ENCODE measurements at regions not wholly inside any gene's neighbourhood (a gene's known extent, or its start where the extent isn't known, plus 50 kb on each side); places are given as distances from the start of the nearest gene placed in this dataset.

DNA sequence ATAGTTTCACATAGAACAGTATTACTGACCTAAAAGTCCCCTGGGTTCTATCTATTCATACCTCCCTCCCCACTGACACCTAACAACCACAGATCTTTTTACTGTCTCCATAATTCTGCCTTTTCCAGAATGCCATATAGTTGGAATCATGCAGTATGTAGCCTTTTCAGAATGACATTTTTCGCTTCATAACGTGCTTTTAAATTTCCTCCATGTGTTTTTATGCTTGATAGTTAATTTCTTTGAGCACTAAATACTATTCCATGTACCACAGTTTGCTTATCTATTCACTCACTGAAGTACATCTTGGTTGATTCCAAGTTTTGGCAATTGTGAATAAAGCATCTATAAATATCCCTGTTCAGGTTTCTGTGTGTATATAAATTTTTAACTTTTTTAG lies 77.7 kb upstream of the GPR149 start:
- Histone ChIP-seq H3K27me3 (no peaks in the 10 kb centered on the region), H3K36me3 (ENCODE audit: low read depth, missing control alignments) (no peaks in the 10 kb centered on the region), H3K4me3 (no peak overlapping the region), H3K4me1 (no peaks in the 10 kb centered on the region), H3K9me3 (no peaks in the 10 kb centered on the region), H3K27ac (no peak overlapping the region)
- no peak for DNase-seq
- TF ChIP-seq POLR2A (IDR thresholded peaks at IDR 0.05), result no peak
- TF ChIP-seq, protein P1, sequence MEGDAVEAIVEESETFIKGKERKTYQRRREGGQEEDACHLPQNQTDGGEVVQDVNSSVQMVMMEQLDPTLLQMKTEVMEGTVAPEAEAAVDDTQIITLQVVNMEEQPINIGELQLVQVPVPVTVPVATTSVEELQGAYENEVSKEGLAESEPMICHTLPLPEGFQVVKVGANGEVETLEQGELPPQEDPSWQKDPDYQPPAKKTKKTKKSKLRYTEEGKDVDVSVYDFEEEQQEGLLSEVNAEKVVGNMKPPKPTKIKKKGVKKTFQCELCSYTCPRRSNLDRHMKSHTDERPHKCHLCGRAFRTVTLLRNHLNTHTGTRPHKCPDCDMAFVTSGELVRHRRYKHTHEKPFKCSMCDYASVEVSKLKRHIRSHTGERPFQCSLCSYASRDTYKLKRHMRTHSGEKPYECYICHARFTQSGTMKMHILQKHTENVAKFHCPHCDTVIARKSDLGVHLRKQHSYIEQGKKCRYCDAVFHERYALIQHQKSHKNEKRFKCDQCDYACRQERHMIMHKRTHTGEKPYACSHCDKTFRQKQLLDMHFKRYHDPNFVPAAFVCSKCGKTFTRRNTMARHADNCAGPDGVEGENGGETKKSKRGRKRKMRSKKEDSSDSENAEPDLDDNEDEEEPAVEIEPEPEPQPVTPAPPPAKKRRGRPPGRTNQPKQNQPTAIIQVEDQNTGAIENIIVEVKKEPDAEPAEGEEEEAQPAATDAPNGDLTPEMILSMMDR (IDR thresholded peaks at IDR 0.05), result no peak
- WGBS, 2 donors, result 77 to 86% methylated on average over 2 of the region's 2 CpGs
- intact Hi-C loops (cut with DNase I; ENCODE audit: low total_unique reads), result no loop called here

DNA sequence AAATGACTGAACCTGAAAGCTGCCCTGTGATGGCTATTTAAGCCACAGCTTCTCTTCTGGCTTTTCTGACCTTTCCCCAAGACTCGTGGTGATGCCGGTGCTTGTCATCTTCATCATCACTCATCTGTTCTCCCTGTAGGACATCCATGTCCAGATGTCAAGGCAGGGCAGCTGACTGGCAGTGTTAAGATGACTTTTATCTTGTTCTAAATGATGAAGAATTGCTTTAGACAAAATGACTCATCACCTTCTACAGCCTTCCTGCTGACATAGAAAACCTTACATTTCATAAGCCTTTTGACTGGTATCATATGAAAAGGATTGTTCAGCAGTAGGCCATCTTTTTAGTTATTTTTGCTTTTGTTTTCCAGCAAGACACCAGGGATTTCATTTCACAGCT lies 67.0 kb upstream of the GPR149 start:
- Histone ChIP-seq H3K4me1 (no peaks in the 10 kb centered on the region), H3K27me3 (no peaks in the 10 kb centered on the region), H3K9me3 (no peaks in the 10 kb centered on the region), H3K36me3 (ENCODE audit: low read depth, missing control alignments) (no peaks in the 10 kb centered on the region), H3K4me3 (no peak overlapping the region), H3K27ac (no peak overlapping the region)
- intact Hi-C loops (cut with DNase I; ENCODE audit: low total_unique reads), result no loop called here
- no peak for DNase-seq
- TF ChIP-seq, protein P1 (IDR thresholded peaks at IDR 0.05), result no peak
- no peak for TF ChIP-seq POLR2A (IDR thresholded peaks at IDR 0.05)
- WGBS, 2 donors, result 56 to 71% methylated on average over 2 of the region's 2 CpGs

DNA sequence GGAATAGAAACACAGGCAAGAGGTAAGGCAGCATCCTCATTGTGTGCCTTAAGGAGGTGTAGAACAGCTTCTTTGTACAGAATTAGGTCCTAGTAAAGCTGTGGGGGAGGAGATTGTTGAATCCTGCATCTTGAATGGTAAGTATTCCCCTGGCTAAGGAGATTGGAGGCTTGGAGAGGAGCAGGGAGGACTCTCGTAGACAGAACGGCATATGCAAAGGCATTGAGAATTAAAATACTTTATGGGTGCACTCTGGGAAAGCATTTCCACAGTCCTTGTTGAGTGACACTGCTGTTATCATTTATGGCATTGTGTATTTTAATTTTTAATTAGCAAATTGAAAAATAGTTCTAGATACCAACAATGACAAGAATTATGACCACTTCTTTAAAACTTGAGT lies 66.5 kb upstream of the GPR149 start:
- intact Hi-C loops (cut with DNase I; ENCODE audit: low total_unique reads), result no loop called here
- no peaks in the 10 kb centered on the region for H3K4me1 ChIP-seq
- H3K27me3 ChIP-seq, result no peaks in the 10 kb centered on the region
- 82 to 89% methylated on average over 2 of the region's 2 CpGs for WGBS, 2 donors
- H3K27ac ChIP-seq, result no peak overlapping the region
- H3K36me3 ChIP-seq (ENCODE audit: low read depth, missing control alignments), result no peaks in the 10 kb centered on the region
- no peak overlapping the region for H3K4me3 ChIP-seq
- TF ChIP-seq, protein P1 (IDR thresholded peaks at IDR 0.05), result no peak
- TF ChIP-seq POLR2A (IDR thresholded peaks at IDR 0.05), result no peak
- no peak for DNase-seq
- H3K9me3 ChIP-seq, result no peaks in the 10 kb centered on the region

DNA sequence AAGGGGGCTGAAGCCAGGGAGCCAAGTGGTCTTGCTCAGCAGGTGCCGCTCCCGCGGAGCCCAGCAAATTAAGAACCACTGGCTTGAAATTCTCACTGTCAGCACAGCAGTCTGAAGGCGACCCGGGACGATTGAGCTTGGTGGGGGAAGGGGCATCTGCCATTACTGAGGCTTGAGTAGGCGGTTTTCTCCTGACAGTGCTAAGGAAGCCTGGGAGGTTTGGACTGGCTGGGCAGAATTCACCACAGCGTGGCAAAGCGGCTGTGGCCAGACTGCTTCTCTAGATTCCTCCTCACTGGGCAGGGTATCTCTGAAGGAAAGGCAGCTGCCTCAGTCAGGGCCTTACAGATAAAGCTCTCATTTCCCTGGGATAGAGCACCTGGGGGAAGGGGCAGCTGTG lies 57.0 kb upstream of the GPR149 start:
- no peak for TF ChIP-seq POLR2A (IDR thresholded peaks at IDR 0.05)
- TF ChIP-seq, protein P1 (IDR thresholded peaks at IDR 0.05), result no peak
- WGBS, 2 donors, result 47 to 49% methylated on average over 6 to 9 of the region's 9 CpGs
- Histone ChIP-seq H3K27ac (no peak overlapping the region), H3K4me3 (no peak overlapping the region), H3K27me3 (no peaks in the 10 kb centered on the region), H3K36me3 (ENCODE audit: low read depth, missing control alignments) (no peaks in the 10 kb centered on the region), H3K4me1 (no peaks in the 10 kb centered on the region), H3K9me3 (no peaks in the 10 kb centered on the region)
- intact Hi-C loops (cut with DNase I; ENCODE audit: low total_unique reads), result no loop called here
- DNase-seq, result no peak

DNA sequence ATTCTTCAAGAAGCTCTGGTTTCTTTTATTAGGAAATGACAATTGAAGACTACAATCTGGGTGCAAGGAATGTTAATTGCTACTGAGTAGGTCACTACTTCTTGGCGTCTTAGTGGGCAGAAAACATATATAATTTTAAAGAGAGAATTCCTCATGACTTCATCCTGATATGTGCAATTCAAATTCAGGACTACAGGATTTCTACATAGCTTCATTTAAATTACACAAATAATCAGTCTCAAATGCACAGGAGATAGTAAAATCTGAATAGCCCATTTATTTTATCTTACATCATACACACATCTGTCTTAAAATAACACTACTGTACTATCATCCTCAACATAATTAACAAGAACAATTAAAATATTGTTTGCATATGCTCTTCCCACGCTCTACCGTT lies 52.5 kb upstream of the GPR149 start:
- no peak overlapping the region for H3K4me3 ChIP-seq
- intact Hi-C loops (cut with DNase I; ENCODE audit: low total_unique reads), result no loop called here
- WGBS, 2 donors, result 63 to 72% methylated on average over 3 of the region's 3 CpGs
- H3K36me3 ChIP-seq (ENCODE audit: low read depth, missing control alignments), result no peaks in the 10 kb centered on the region
- no peaks in the 10 kb centered on the region for H3K27me3 ChIP-seq
- no peak for TF ChIP-seq POLR2A (IDR thresholded peaks at IDR 0.05)
- TF ChIP-seq, protein P1 (IDR thresholded peaks at IDR 0.05), result no peak
- H3K4me1 ChIP-seq, result no peaks in the 10 kb centered on the region
- DNase-seq, result no peak
- no peak overlapping the region for H3K27ac ChIP-seq
- H3K9me3 ChIP-seq, result no peaks in the 10 kb centered on the region

All from testis (tissue), 2 donors.